ENCODE measurements at regions not wholly inside any gene's neighbourhood (a gene's known extent, or its start where the extent isn't known, plus 50 kb on each side); places are given as distances from the start of the nearest gene placed in this dataset.

GRCh38 chr6:14209000-14209399 lies 91.4 kb downstream of the CD83 start:
- TF ChIP-seq GATA1 (IDR thresholded peaks at IDR 0.05; ENCODE audit: low read depth, low read length) (no peak), POLR2A (IDR thresholded peaks at IDR 0.05; ENCODE audit: low read length) (no peak)
- no peak for DNase-seq

GRCh38 chr6:14210077-14210476 lies 92.5 kb downstream of the CD83 start:
- TF ChIP-seq GATA1 (IDR thresholded peaks at IDR 0.05; ENCODE audit: low read depth, low read length) = no peak
- no peak for TF ChIP-seq POLR2A (IDR thresholded peaks at IDR 0.05; ENCODE audit: low read length)
- no peak for DNase-seq

GRCh38 chr6:14210663-14211561 lies 93.3 kb downstream of the CD83 start:
- TF ChIP-seq GATA1 (IDR thresholded peaks at IDR 0.05; ENCODE audit: low read depth, low read length) (no peak), POLR2A (IDR thresholded peaks at IDR 0.05; ENCODE audit: low read length) (peak; percentile 80)
- DNase-seq = peak; percentile 93 to 96

- peak; percentile 68 to 81 for DNase-seq
- no peak for TF ChIP-seq POLR2A (IDR thresholded peaks at IDR 0.05; ENCODE audit: low read length)
- TF ChIP-seq GATA1 (IDR thresholded peaks at IDR 0.05; ENCODE audit: low read depth, low read length) = no peak
These were observed 94.0 kb downstream of the CD83 start for GRCh38 chr6:14211562-14211942.

GRCh38 chr6:14212020-14212419 lies 94.4 kb downstream of the CD83 start:
- no peak for DNase-seq

GRCh38 chr6:14212632-14213031 lies 95.1 kb downstream of the CD83 start:
- TF ChIP-seq POLR2A (IDR thresholded peaks at IDR 0.05; ENCODE audit: low read length) (no peak), GATA1 (IDR thresholded peaks at IDR 0.05; ENCODE audit: low read depth, low read length) (no peak)
- no peak for DNase-seq

More at GRCh38 chr6:14212020-14212419, 94.4 kb downstream of the CD83 start:
- no peak for TF ChIP-seq GATA1 (IDR thresholded peaks at IDR 0.05; ENCODE audit: low read depth, low read length)
- TF ChIP-seq POLR2A (IDR thresholded peaks at IDR 0.05; ENCODE audit: low read length) = no peak

GRCh38 chr6:14216946-14217684 lies 99.5 kb downstream of the CD83 start:
- TF ChIP-seq GATA1 (IDR thresholded peaks at IDR 0.05; ENCODE audit: low read depth, low read length) (no peak), POLR2A (IDR thresholded peaks at IDR 0.05; ENCODE audit: low read length) (no peak)
- DNase-seq = no peak

- TF ChIP-seq POLR2A (IDR thresholded peaks at IDR 0.05; ENCODE audit: low read length) (no peak), GATA1 (IDR thresholded peaks at IDR 0.05; ENCODE audit: low read depth, low read length) (no peak)
- DNase-seq = no peak
These were observed 100.4 kb downstream of the CD83 start for GRCh38 chr6:14217728-14218518.

- no peak for DNase-seq
- TF ChIP-seq GATA1 (IDR thresholded peaks at IDR 0.05; ENCODE audit: low read depth, low read length) = no peak
- no peak for TF ChIP-seq POLR2A (IDR thresholded peaks at IDR 0.05; ENCODE audit: low read length)
These were observed 100.9 kb downstream of the CD83 start for GRCh38 chr6:14218519-14218800.

- no peak for TF ChIP-seq GATA1 (IDR thresholded peaks at IDR 0.05; ENCODE audit: low read depth, low read length)
- no peak for TF ChIP-seq POLR2A (IDR thresholded peaks at IDR 0.05; ENCODE audit: low read length)
- DNase-seq = no peak
These were observed 104.2 kb downstream of the CD83 start for GRCh38 chr6:14221564-14222279.

GRCh38 chr6:14222956-14223355 lies 105.4 kb downstream of the CD83 start:
- TF ChIP-seq POLR2A (IDR thresholded peaks at IDR 0.05; ENCODE audit: low read length) = no peak

GRCh38 chr6:14224359-14225103 lies 107.0 kb downstream of the CD83 start:
- no peak for TF ChIP-seq POLR2A (IDR thresholded peaks at IDR 0.05; ENCODE audit: low read length)
- TF ChIP-seq GATA1 (IDR thresholded peaks at IDR 0.05; ENCODE audit: low read depth, low read length) = no peak
- DNase-seq = no peak

More at GRCh38 chr6:14222956-14223355, 105.4 kb downstream of the CD83 start:
- DNase-seq = no peak

Data from erythroblast (primary cell).